ENCODE measurements at regions not wholly inside any gene's neighbourhood (a gene's known extent, or its start where the extent isn't known, plus 50 kb on each side); places are given as distances from the start of the nearest gene placed in this dataset.

DNA sequence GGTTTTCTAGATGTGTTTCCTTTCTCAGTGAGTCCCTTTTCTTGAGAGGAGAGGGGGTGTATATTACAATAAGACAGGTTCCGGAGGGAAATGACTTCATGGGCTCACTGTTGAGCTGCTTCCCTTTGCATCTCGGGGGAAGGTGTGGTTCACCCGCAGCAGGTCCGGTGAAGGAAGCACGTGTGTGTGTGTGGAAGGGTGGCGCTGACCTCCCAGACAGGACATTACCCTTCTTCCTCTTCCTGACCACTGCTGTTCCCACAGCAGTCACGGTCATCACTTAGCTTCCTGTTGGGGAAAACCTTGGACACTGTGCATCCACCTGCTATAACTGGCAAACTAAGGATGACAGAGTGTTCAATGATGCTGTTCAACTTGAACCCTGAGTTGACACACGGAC lies 83.6 kb downstream of the PLEKHG1 start:
- WGBS (ENCODE audit: low lambda C conversion rate), result 55% methylated on average over 8 of the region's 8 CpGs
- FAIRE-seq, result no peak
- no peak for ATAC-seq
- Histone ChIP-seq H3K9me3 (ENCODE audit: low read length) (no peaks in the 10 kb centered on the region), H4K20me1 (ENCODE audit: insufficient read depth, low read length) (no peaks in the 10 kb centered on the region), H3K79me2 (ENCODE audit: insufficient read depth, low read length) (no peaks in the 10 kb centered on the region), H3K4me1 (ENCODE audit: insufficient read depth, low read length) (peaks cover 12% of the 10 kb centered on the region), H3K36me3 (replicated peaks in 1 of 2; ENCODE audit: control insufficient read depth in 1 of 2, insufficient read depth in 2 of 2, low read length in 2 of 2) (no peaks in the 10 kb centered on the region), H3K27ac (ENCODE audit: extremely low read length, insufficient read depth, low read length) (no peak overlapping the region), H3K27me3 (ENCODE audit: control insufficient read depth in 1 of 2, insufficient read depth in 2 of 2, low read length in 2 of 2) (no peaks in the 10 kb centered on the region; a peak in 1 of 5 replicates), H3K4me3 (replicated peaks in 1 of 3; ENCODE audit: insufficient read depth in 1 of 3, low read depth in 2 of 3, low read length in 3 of 3) (no peak overlapping the region), H3K4me2 (ENCODE audit: low read depth, low read length) (no peak overlapping the region), H3K9ac (ENCODE audit: insufficient read depth, low read depth, low read length) (no peak overlapping the region), H2AFZ (ENCODE audit: low read length) (no peak overlapping the region)
- ChIA-PET CTCF (ENCODE audit: low intra/inter-chr PET ratio, low total read pairs) (no interaction called here), POLR2A (no interaction called here)
- BruUV-seq (replicated peaks), result no TSS peak
- in situ Hi-C loops (cut with HindIII; ENCODE audit: extremely low pct_ligation_motif_present, low pct_unique_long_range_greater_than_20kb) (no loop called here), intact Hi-C loops (cut with micrococcal nuclease; ENCODE audit: unreplicated experiment) (no loop called here)
- TF ChIP-seq FOXP1 (IDR thresholded peaks at IDR 0.05) (no peak), FOXP1 (CRISPR knock-in tag; IDR thresholded peaks at IDR 0.05) (no peak), FOSL2 (CRISPR knock-in tag; IDR thresholded peaks at IDR 0.05) (no peak)
- TF ChIP-seq, protein P1, sequence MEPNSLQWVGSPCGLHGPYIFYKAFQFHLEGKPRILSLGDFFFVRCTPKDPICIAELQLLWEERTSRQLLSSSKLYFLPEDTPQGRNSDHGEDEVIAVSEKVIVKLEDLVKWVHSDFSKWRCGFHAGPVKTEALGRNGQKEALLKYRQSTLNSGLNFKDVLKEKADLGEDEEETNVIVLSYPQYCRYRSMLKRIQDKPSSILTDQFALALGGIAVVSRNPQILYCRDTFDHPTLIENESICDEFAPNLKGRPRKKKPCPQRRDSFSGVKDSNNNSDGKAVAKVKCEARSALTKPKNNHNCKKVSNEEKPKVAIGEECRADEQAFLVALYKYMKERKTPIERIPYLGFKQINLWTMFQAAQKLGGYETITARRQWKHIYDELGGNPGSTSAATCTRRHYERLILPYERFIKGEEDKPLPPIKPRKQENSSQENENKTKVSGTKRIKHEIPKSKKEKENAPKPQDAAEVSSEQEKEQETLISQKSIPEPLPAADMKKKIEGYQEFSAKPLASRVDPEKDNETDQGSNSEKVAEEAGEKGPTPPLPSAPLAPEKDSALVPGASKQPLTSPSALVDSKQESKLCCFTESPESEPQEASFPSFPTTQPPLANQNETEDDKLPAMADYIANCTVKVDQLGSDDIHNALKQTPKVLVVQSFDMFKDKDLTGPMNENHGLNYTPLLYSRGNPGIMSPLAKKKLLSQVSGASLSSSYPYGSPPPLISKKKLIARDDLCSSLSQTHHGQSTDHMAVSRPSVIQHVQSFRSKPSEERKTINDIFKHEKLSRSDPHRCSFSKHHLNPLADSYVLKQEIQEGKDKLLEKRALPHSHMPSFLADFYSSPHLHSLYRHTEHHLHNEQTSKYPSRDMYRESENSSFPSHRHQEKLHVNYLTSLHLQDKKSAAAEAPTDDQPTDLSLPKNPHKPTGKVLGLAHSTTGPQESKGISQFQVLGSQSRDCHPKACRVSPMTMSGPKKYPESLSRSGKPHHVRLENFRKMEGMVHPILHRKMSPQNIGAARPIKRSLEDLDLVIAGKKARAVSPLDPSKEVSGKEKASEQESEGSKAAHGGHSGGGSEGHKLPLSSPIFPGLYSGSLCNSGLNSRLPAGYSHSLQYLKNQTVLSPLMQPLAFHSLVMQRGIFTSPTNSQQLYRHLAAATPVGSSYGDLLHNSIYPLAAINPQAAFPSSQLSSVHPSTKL (CRISPR knock-in tag; IDR thresholded peaks at IDR 0.05), result no peak
- TF ChIP-seq, protein P2, sequence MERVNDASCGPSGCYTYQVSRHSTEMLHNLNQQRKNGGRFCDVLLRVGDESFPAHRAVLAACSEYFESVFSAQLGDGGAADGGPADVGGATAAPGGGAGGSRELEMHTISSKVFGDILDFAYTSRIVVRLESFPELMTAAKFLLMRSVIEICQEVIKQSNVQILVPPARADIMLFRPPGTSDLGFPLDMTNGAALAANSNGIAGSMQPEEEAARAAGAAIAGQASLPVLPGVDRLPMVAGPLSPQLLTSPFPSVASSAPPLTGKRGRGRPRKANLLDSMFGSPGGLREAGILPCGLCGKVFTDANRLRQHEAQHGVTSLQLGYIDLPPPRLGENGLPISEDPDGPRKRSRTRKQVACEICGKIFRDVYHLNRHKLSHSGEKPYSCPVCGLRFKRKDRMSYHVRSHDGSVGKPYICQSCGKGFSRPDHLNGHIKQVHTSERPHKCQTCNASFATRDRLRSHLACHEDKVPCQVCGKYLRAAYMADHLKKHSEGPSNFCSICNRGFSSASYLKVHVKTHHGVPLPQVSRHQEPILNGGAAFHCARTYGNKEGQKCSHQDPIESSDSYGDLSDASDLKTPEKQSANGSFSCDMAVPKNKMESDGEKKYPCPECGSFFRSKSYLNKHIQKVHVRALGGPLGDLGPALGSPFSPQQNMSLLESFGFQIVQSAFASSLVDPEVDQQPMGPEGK (CRISPR knock-in tag; IDR thresholded peaks at IDR 0.05), result no peak
- TF ChIP-seq, protein P3, sequence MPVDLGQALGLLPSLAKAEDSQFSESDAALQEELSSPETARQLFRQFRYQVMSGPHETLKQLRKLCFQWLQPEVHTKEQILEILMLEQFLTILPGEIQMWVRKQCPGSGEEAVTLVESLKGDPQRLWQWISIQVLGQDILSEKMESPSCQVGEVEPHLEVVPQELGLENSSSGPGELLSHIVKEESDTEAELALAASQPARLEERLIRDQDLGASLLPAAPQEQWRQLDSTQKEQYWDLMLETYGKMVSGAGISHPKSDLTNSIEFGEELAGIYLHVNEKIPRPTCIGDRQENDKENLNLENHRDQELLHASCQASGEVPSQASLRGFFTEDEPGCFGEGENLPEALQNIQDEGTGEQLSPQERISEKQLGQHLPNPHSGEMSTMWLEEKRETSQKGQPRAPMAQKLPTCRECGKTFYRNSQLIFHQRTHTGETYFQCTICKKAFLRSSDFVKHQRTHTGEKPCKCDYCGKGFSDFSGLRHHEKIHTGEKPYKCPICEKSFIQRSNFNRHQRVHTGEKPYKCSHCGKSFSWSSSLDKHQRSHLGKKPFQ (CRISPR knock-in tag; IDR thresholded peaks at IDR 0.05; ENCODE audit: insufficient replicate concordance), result no peak
- DNase-seq (ENCODE audit: low spot score), result no peak

All from HepG2 (cell line).